GM21381 (cell line): ENCODE measurements at regions not wholly inside any gene's neighbourhood (a gene's known extent, or its start where the extent isn't known, plus 50 kb on each side); places are given as distances from the start of the nearest gene placed in this dataset.
"Not testable (repeated sequence)": the region's sequence is repeated elsewhere in the genome, so short reads cannot be mapped to it uniquely, and the experiment has no call there.

ENCODE experiments used
- ATAC-seq: cut with Tn5 transposase; IDR thresholded peaks from one replicate; pipeline ENCODE4 v1.9.1; 2021; ENCODE audit warnings: mild to moderate bottlenecking, moderate library complexity; ENCODE audit not compliant: unreplicated experiment

- ATAC-seq, result no peak
These were observed 89.4 kb upstream of the GRIP1 start for GRCh38 chr12:66768293-66768692.

- no peak for ATAC-seq
These were observed 96.1 kb upstream of the GRIP1 start for GRCh38 chr12:66774929-66775328.

GRCh38 chr12:66775871-66776270, 97.0 kb upstream of the GRIP1 start:
- no peak for ATAC-seq

GRCh38 chr12:66776974-66777373, 98.1 kb upstream of the GRIP1 start:
- ATAC-seq, result peak; percentile 95

- no peak for ATAC-seq
These were observed 100.6 kb upstream of the GRIP1 start for GRCh38 chr12:66779466-66779865.

- ATAC-seq, result no peak
These were observed 107.8 kb upstream of the GRIP1 start for GRCh38 chr12:66786531-66787308.

- ATAC-seq, result no peak
These were observed 120.7 kb upstream of the GRIP1 start for GRCh38 chr12:66799551-66799950.

- ATAC-seq, result no peak
These were observed 121.2 kb upstream of the GRIP1 start for GRCh38 chr12:66800046-66800445.

GRCh38 chr12:66803930-66804329, 125.1 kb upstream of the GRIP1 start:
- ATAC-seq, result no peak

- no peak for ATAC-seq
These were observed 125.7 kb upstream of the GRIP1 start for GRCh38 chr12:66804563-66804974.

GRCh38 chr12:66808606-66809005, 129.7 kb upstream of the GRIP1 start:
- ATAC-seq, result no peak

- ATAC-seq, result no peak
These were observed 134.4 kb upstream of the GRIP1 start for GRCh38 chr12:66813137-66813892.

- ATAC-seq, result no peak
These were observed 140.7 kb upstream of the GRIP1 start for GRCh38 chr12:66819587-66819986.

GRCh38 chr12:66822961-66823360, 144.1 kb upstream of the GRIP1 start:
- ATAC-seq, result no peak

GRCh38 chr12:66823857-66824570, 145.1 kb upstream of the GRIP1 start:
- no peak for ATAC-seq

GRCh38 chr12:66825921-66826320, 147.0 kb upstream of the GRIP1 start:
- ATAC-seq, result not testable (repeated sequence)

GRCh38 chr12:66829660-66830325, 150.9 kb upstream of the GRIP1 start:
- ATAC-seq, result no peak

- no peak for ATAC-seq
These were observed 152.6 kb upstream of the GRIP1 start for GRCh38 chr12:66831495-66831894.

- ATAC-seq, result no peak
These were observed 154.1 kb upstream of the GRIP1 start for GRCh38 chr12:66832997-66833396.

- ATAC-seq, result no peak
These were observed 157.9 kb upstream of the GRIP1 start for GRCh38 chr12:66836623-66837310.

- no peak for ATAC-seq
These were observed 158.4 kb upstream of the GRIP1 start for GRCh38 chr12:66837311-66837627.
